ENCODE measurements at regions not wholly inside any gene's neighbourhood (a gene's known extent, or its start where the extent isn't known, plus 50 kb on each side); places are given as distances from the start of the nearest gene placed in this dataset.
"Not testable (repeated sequence)": the region's sequence is repeated elsewhere in the genome, so short reads cannot be mapped to it uniquely, and the experiment has no call there.

- TF ChIP-seq CTCF (IDR thresholded peaks at IDR 0.05; ENCODE audit: insufficient read depth, low read length, poor library complexity, severe bottlenecking) = no peak
- H3K36me3 ChIP-seq (ENCODE audit: control insufficient read depth, insufficient read depth, low read length) = no peaks in the 10 kb centered on the region
- H3K27me3 ChIP-seq (ENCODE audit: control insufficient read depth, insufficient read depth, low read length) = no peaks in the 10 kb centered on the region
- no peak overlapping the region for H3K4me3 ChIP-seq (ENCODE audit: low read depth, low read length)
- DNase-seq (ENCODE audit: low read depth) = no peak
These were observed 146.8 kb downstream of the TFAP2B start for GRCh38 chr6:50965495-50965894.

DNA sequence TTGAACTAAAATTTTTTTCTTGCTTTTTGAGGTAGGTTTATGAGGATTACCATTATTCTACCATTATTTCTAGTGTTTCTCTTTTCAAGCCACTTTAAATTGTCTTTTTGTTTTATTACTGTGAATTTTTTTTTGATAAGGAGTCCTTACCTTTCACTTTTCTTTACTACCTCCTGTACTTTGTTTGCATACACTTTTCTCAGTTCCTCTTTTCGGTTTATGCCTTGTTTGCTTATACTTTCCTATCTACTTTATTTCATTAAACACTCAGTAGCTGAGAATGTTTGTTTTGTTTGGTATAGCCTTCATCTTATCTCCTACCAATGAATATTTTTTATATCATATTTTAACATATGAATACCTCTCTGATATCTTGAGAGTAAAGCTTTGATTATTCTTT lies 147.9 kb downstream of the TFAP2B start:
- H3K36me3 ChIP-seq (ENCODE audit: control insufficient read depth, insufficient read depth, low read length) = no peaks in the 10 kb centered on the region
- no peak overlapping the region for H3K4me3 ChIP-seq (ENCODE audit: low read depth, low read length)
- TF ChIP-seq CTCF (IDR thresholded peaks at IDR 0.05; ENCODE audit: insufficient read depth, low read length, poor library complexity, severe bottlenecking) = no peak
- DNase-seq (ENCODE audit: low read depth) = no peak
- no peaks in the 10 kb centered on the region for H3K27me3 ChIP-seq (ENCODE audit: control insufficient read depth, insufficient read depth, low read length)

GRCh38 chr6:50966986-50967385 lies 148.3 kb downstream of the TFAP2B start:
- H3K4me3 ChIP-seq (ENCODE audit: low read depth, low read length) = no peak overlapping the region
- no peak for TF ChIP-seq CTCF (IDR thresholded peaks at IDR 0.05; ENCODE audit: insufficient read depth, low read length, poor library complexity, severe bottlenecking)
- no peaks in the 10 kb centered on the region for H3K27me3 ChIP-seq (ENCODE audit: control insufficient read depth, insufficient read depth, low read length)
- no peak for DNase-seq (ENCODE audit: low read depth)
- no peaks in the 10 kb centered on the region for H3K36me3 ChIP-seq (ENCODE audit: control insufficient read depth, insufficient read depth, low read length)

- not testable (repeated sequence) for H3K27me3 ChIP-seq (ENCODE audit: control insufficient read depth, insufficient read depth, low read length); H3K36me3 ChIP-seq (ENCODE audit: control insufficient read depth, insufficient read depth, low read length); H3K4me3 ChIP-seq (ENCODE audit: low read depth, low read length); DNase-seq (ENCODE audit: low read depth)
These were observed 149.6 kb downstream of the TFAP2B start for GRCh38 chr6:50968246-50968645.

DNA sequence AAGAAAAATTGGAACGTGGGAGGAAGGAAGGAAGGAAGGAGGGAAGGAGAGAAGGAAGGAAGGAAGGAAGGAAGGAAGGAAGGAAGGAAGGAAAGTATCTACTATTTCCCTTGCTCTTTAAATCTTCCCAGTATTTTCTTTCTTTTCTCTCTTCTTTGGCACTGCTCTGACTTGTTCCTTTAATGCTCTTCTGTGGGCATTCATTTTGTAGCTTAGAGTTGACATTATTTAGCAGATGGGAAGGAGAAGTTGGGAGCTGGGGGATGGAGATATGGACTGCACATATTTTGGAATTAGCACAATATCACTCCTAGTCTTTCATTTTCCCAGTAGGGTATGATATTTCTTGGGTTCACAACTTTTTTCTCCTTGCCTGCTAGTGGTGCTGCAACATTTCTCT lies 152.2 kb downstream of the TFAP2B start:
- Histone ChIP-seq H3K36me3 (ENCODE audit: control insufficient read depth, insufficient read depth, low read length) (no peaks in the 10 kb centered on the region), H3K27me3 (ENCODE audit: control insufficient read depth, insufficient read depth, low read length) (no peaks in the 10 kb centered on the region), H3K4me3 (ENCODE audit: low read depth, low read length) (no peak overlapping the region)
- no peak for DNase-seq (ENCODE audit: low read depth)
- TF ChIP-seq CTCF (IDR thresholded peaks at IDR 0.05; ENCODE audit: insufficient read depth, low read length, poor library complexity, severe bottlenecking) = no peak

DNA sequence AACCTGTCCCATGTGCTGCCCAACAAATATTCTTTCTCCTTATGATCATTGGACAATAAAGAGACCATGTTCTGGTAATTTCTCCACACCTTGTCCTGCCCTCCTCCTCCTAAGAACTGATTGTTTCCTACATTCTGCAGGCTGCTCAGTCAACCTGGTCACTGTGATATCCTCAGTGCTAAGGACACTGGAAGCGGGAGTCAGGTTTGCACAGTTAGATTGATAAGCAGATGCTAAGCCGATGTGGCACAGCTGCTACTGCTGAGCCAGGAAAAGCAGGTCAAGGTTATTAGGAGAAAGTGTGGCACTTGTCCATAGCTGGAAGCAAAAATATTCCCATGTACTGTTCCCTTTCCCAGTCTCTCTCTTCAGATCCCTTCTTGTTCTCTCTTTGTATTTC lies 154.8 kb downstream of the TFAP2B start:
- no peak overlapping the region for H3K4me3 ChIP-seq (ENCODE audit: low read depth, low read length)
- TF ChIP-seq CTCF (IDR thresholded peaks at IDR 0.05; ENCODE audit: insufficient read depth, low read length, poor library complexity, severe bottlenecking) = no peak
- H3K27me3 ChIP-seq (ENCODE audit: control insufficient read depth, insufficient read depth, low read length) = no peaks in the 10 kb centered on the region
- DNase-seq (ENCODE audit: low read depth) = no peak
- H3K36me3 ChIP-seq (ENCODE audit: control insufficient read depth, insufficient read depth, low read length) = no peaks in the 10 kb centered on the region
